ENCODE measurements at regions not wholly inside any gene's neighbourhood (a gene's known extent, or its start where the extent isn't known, plus 50 kb on each side); places are given as distances from the start of the nearest gene placed in this dataset.

GRCh38 chr1:5509664-5510452 lies 482.4 kb downstream of the NPHP4 start:
- TF ChIP-seq RAD21 (IDR thresholded peaks at IDR 0.05; ENCODE audit: low read depth) (peak; percentile 80), MAX (IDR thresholded peaks at IDR 0.05) (peak; percentile 46; the same call in 1 of the 2 replicates), NFIC (IDR thresholded peaks at IDR 0.05) (no peak), TAF1 (IDR thresholded peaks at IDR 0.05; ENCODE audit: low read depth) (no peak), YY1 (IDR thresholded peaks at IDR 0.05; ENCODE audit: low read depth) (no peak), REST (IDR thresholded peaks at IDR 0.05; ENCODE audit: low read depth) (no peak), USF1 (IDR thresholded peaks at IDR 0.05) (no peak), ZBTB7A (IDR thresholded peaks at IDR 0.05; ENCODE audit: low read depth) (no peak), EP300 (IDR thresholded peaks at IDR 0.05; ENCODE audit: borderline replicate concordance) (no peak; the same call in 1 of the 2 replicates), CEBPB (IDR thresholded peaks at IDR 0.05) (no peak), CREB1 (IDR thresholded peaks at IDR 0.05; ENCODE audit: low read depth) (no peak), TEAD4 (IDR thresholded peaks at IDR 0.05) (no peak), EGR1 (IDR thresholded peaks at IDR 0.05) (no peak), TCF12 (IDR thresholded peaks at IDR 0.05; ENCODE audit: low read depth) (no peak)

- TF ChIP-seq EGR1 (IDR thresholded peaks at IDR 0.05) (no peak), TEAD4 (IDR thresholded peaks at IDR 0.05) (peak; percentile 98), NFIC (IDR thresholded peaks at IDR 0.05) (peak; percentile 93), TCF12 (IDR thresholded peaks at IDR 0.05; ENCODE audit: low read depth) (peak; percentile 99), TAF1 (IDR thresholded peaks at IDR 0.05; ENCODE audit: low read depth) (no peak), ZBTB7A (IDR thresholded peaks at IDR 0.05; ENCODE audit: low read depth) (peak; percentile 82; the same call in 1 of the 2 replicates), FOXM1 (IDR thresholded peaks at IDR 0.05; ENCODE audit: borderline replicate concordance, low read depth) (peak; percentile 98), USF1 (IDR thresholded peaks at IDR 0.05) (no peak), REST (IDR thresholded peaks at IDR 0.05; ENCODE audit: low read depth) (no peak), EP300 (IDR thresholded peaks at IDR 0.05; ENCODE audit: borderline replicate concordance) (peak; percentile 99), CEBPB (IDR thresholded peaks at IDR 0.05) (peak; percentile 30; the same call in 1 of the 2 replicates), CREB1 (IDR thresholded peaks at IDR 0.05; ENCODE audit: low read depth) (no peak), MAX (IDR thresholded peaks at IDR 0.05) (peak; percentile 53), YY1 (IDR thresholded peaks at IDR 0.05; ENCODE audit: low read depth) (0 out of 2 replicates have a peak, but pooled peaks have one; percentile 19), RAD21 (IDR thresholded peaks at IDR 0.05; ENCODE audit: low read depth) (no peak; the same call in 1 of the 2 replicates)
Observed at GRCh38 chr1:5508669-5509330, 483.4 kb downstream of the NPHP4 start.

- TF ChIP-seq NFIC (IDR thresholded peaks at IDR 0.05), result 0 out of 2 replicates have a peak, but pooled peaks have one; percentile 11
- no peak for TF ChIP-seq CEBPB (IDR thresholded peaks at IDR 0.05)
Observed at GRCh38 chr1:5507340-5507739, 484.9 kb downstream of the NPHP4 start.

GRCh38 chr1:5506634-5507033 lies 485.6 kb downstream of the NPHP4 start:
- no peak for TF ChIP-seq RAD21 (IDR thresholded peaks at IDR 0.05; ENCODE audit: low read depth)
- TF ChIP-seq YY1 (IDR thresholded peaks at IDR 0.05; ENCODE audit: low read depth), result no peak
- TF ChIP-seq MAX (IDR thresholded peaks at IDR 0.05), result no peak
- no peak for TF ChIP-seq CEBPB (IDR thresholded peaks at IDR 0.05)
- no peak for TF ChIP-seq TAF1 (IDR thresholded peaks at IDR 0.05; ENCODE audit: low read depth)
- no peak for TF ChIP-seq NFIC (IDR thresholded peaks at IDR 0.05)
- no peak for TF ChIP-seq ZBTB7A (IDR thresholded peaks at IDR 0.05; ENCODE audit: low read depth)
- TF ChIP-seq CREB1 (IDR thresholded peaks at IDR 0.05; ENCODE audit: low read depth), result no peak
- no peak for TF ChIP-seq EGR1 (IDR thresholded peaks at IDR 0.05)
- TF ChIP-seq TCF12 (IDR thresholded peaks at IDR 0.05; ENCODE audit: low read depth), result no peak
- TF ChIP-seq USF1 (IDR thresholded peaks at IDR 0.05), result no peak
- TF ChIP-seq EP300 (IDR thresholded peaks at IDR 0.05; ENCODE audit: borderline replicate concordance), result no peak
- TF ChIP-seq TEAD4 (IDR thresholded peaks at IDR 0.05), result no peak
- no peak for TF ChIP-seq FOXM1 (IDR thresholded peaks at IDR 0.05; ENCODE audit: borderline replicate concordance, low read depth)
- no peak for TF ChIP-seq REST (IDR thresholded peaks at IDR 0.05; ENCODE audit: low read depth)

Measured in Ishikawa (cell line).